ENCODE measurements at regions not wholly inside any gene's neighbourhood (a gene's known extent, or its start where the extent isn't known, plus 50 kb on each side); places are given as distances from the start of the nearest gene placed in this dataset.

GRCh38 chr3:188007897-188008296 lies 146.1 kb upstream of the LPP start:
- TF ChIP-seq MAX (IDR thresholded peaks at IDR 0.05; ENCODE audit: low read depth, low read length) (peak; percentile 31; the same call in 1 of the 2 replicates), MYC (IDR thresholded peaks at IDR 0.05; ENCODE audit: low read depth, low read length) (no peak), CTCF (IDR thresholded peaks at IDR 0.05; ENCODE audit: low read depth, low read length) (no peak), POLR2A (IDR thresholded peaks at IDR 0.05; ENCODE audit: extremely low read depth, insufficient read length) (no peak)
- H3K4me3 ChIP-seq (ENCODE audit: low read depth, low read length): no peak overlapping the region
- DNase-seq (ENCODE audit: low read depth): peak; percentile 31

GRCh38 chr3:188008582-188009213 lies 145.3 kb upstream of the LPP start:
- no peak for DNase-seq (ENCODE audit: low read depth)
- H3K4me3 ChIP-seq (ENCODE audit: low read depth, low read length): no peak overlapping the region
- TF ChIP-seq MYC (IDR thresholded peaks at IDR 0.05; ENCODE audit: low read depth, low read length) (no peak), CTCF (IDR thresholded peaks at IDR 0.05; ENCODE audit: low read depth, low read length) (no peak), POLR2A (IDR thresholded peaks at IDR 0.05; ENCODE audit: extremely low read depth, insufficient read length) (no peak), MAX (IDR thresholded peaks at IDR 0.05; ENCODE audit: low read depth, low read length) (no peak)

- no peak for DNase-seq (ENCODE audit: low read depth)
- no peak for TF ChIP-seq POLR2A (IDR thresholded peaks at IDR 0.05; ENCODE audit: extremely low read depth, insufficient read length)
- TF ChIP-seq MYC (IDR thresholded peaks at IDR 0.05; ENCODE audit: low read depth, low read length): no peak
- no peak for TF ChIP-seq CTCF (IDR thresholded peaks at IDR 0.05; ENCODE audit: low read depth, low read length)
- TF ChIP-seq MAX (IDR thresholded peaks at IDR 0.05; ENCODE audit: low read depth, low read length): no peak
- no peak overlapping the region for H3K4me3 ChIP-seq (ENCODE audit: low read depth, low read length)
Measured at GRCh38 chr3:188010478-188010877, 143.5 kb upstream of the LPP start.

GRCh38 chr3:188019727-188020126 lies 134.2 kb upstream of the LPP start:
- TF ChIP-seq MYC (IDR thresholded peaks at IDR 0.05; ENCODE audit: low read depth, low read length) (no peak), MAX (IDR thresholded peaks at IDR 0.05; ENCODE audit: low read depth, low read length) (no peak), POLR2A (IDR thresholded peaks at IDR 0.05; ENCODE audit: extremely low read depth, insufficient read length) (no peak), CTCF (IDR thresholded peaks at IDR 0.05; ENCODE audit: low read depth, low read length) (no peak)
- H3K4me3 ChIP-seq (ENCODE audit: low read depth, low read length): no peak overlapping the region
- no peak for DNase-seq (ENCODE audit: low read depth)

- TF ChIP-seq MAX (IDR thresholded peaks at IDR 0.05; ENCODE audit: low read depth, low read length): no peak
- no peak for TF ChIP-seq POLR2A (IDR thresholded peaks at IDR 0.05; ENCODE audit: extremely low read depth, insufficient read length)
- no peak for TF ChIP-seq MYC (IDR thresholded peaks at IDR 0.05; ENCODE audit: low read depth, low read length)
- TF ChIP-seq CTCF (IDR thresholded peaks at IDR 0.05; ENCODE audit: low read depth, low read length): no peak
- no peak overlapping the region for H3K4me3 ChIP-seq (ENCODE audit: low read depth, low read length)
- DNase-seq (ENCODE audit: low read depth): no peak
Measured at GRCh38 chr3:188021041-188021440, 132.9 kb upstream of the LPP start.
